Activated CD8-positive, alpha-beta T cell treated with anti-CD3 and anti-CD28 coated beads for 36 hours (primary cell): ENCODE measurements at regions not wholly inside any gene's neighbourhood (a gene's known extent, or its start where the extent isn't known, plus 50 kb on each side); places are given as distances from the start of the nearest gene placed in this dataset.

Source experiments
- ATAC-seq: fragments of 200-7000 bp; cut with Tn5 transposase; one replicate; pipeline ENCODE4 v1.10.0; 2021; ENCODE audit warnings: mild to moderate bottlenecking, moderate library complexity
- CTCF ChIA-PET: fragments of 350-600 bp; sonication (Branson Sonifier 250); formaldehyde crosslinking; loops from one replicate; lab custom pipeline; 2021; ENCODE audit warnings: antibody characterized with exemption; lab: Charles Lee
- POLR2A ChIA-PET: fragments of 350-600 bp; sonication (Branson Sonifier 250); formaldehyde crosslinking; loops from one replicate; lab custom pipeline; 2021; ENCODE audit warnings: antibody characterized with exemption; lab: Charles Lee
- DNase-seq: peaks from one replicate; pipeline ENCODE4 v3.0.0-alpha.2; 2020
- H3K27ac Mint-ChIP-seq: one replicate; pipeline ENCODE4 v1.8.0; 2021; ENCODE audit warnings: mild to moderate bottlenecking, mixed read lengths
- H3K27me3 Mint-ChIP-seq: one replicate; pipeline ENCODE4 v1.8.0; 2021; ENCODE audit warnings: mixed read lengths
- H3K36me3 Mint-ChIP-seq: one replicate; pipeline ENCODE4 v1.8.0; 2021; ENCODE audit warnings: low read depth, mixed read lengths
- H3K4me1 Mint-ChIP-seq: one replicate; pipeline ENCODE4 v1.8.0; 2021; ENCODE audit warnings: low read depth, mixed read lengths
- H3K4me3 Mint-ChIP-seq: one replicate; pipeline ENCODE4 v1.8.0; 2021; ENCODE audit warnings: mild to moderate bottlenecking, moderate library complexity, mixed read lengths
- H3K9me3 Mint-ChIP-seq: one replicate; pipeline ENCODE4 v1.8.0; 2021; ENCODE audit warnings: mixed read lengths
- CTCF ChIP-seq: fragments of 200-600 bp; IDR thresholded peaks from one replicate; pipeline ENCODE4 v1.8.0; 2022; ENCODE audit warnings: antibody characterized with exemption, mild to moderate bottlenecking
- intact Hi-C: fragments of 100-400 bp; cut with micrococcal nuclease; formaldehyde crosslinking; loops from one replicate; pipeline ENCODE4 v1.10.0; 2022

GRCh38 chr12:107511292-107511691, 174.3 kb upstream of the PWP1 start:
- Mint-ChIP-seq H3K27me3 (no peaks in the 10 kb centered on the region), H3K9me3 (no peaks in the 10 kb centered on the region), H3K4me1 (peaks cover 15% of the 10 kb centered on the region), H3K4me3 (no peak overlapping the region), H3K36me3 (no peaks in the 10 kb centered on the region), H3K27ac (no peak overlapping the region)
- ATAC-seq (no peak), DNase-seq (no peak)
- intact Hi-C loops = no loop called here
- TF ChIP-seq CTCF = no peak
- POLR2A ChIA-PET = no interaction called here
- CTCF ChIA-PET = interaction anchor here (0.7 kb wide), 1 partner anchor 54 kb away, joined by 3 read pairs; no protein-coding TSS in a partner anchor

- no peak for TF ChIP-seq CTCF
- Mint-ChIP-seq H3K27me3 (no peaks in the 10 kb centered on the region), H3K36me3 (no peaks in the 10 kb centered on the region), H3K27ac (no peak overlapping the region), H3K4me3 (no peak overlapping the region), H3K4me1 (peaks cover 15% of the 10 kb centered on the region), H3K9me3 (no peaks in the 10 kb centered on the region)
- DNase-seq (no peak), ATAC-seq (no peak)
- intact Hi-C loops = no loop called here
- ChIA-PET POLR2A (no interaction called here), CTCF (interaction anchor here (0.7 kb wide), 1 partner anchor 52 kb away, joined by 3 read pairs; no protein-coding TSS in a partner anchor)
These were observed 173.2 kb upstream of the PWP1 start for GRCh38 chr12:107512391-107512790.

GRCh38 chr12:107513184-107513583, 172.4 kb upstream of the PWP1 start:
- Mint-ChIP-seq H3K4me3 (no peak overlapping the region), H3K27me3 (no peaks in the 10 kb centered on the region), H3K27ac (no peak overlapping the region), H3K36me3 (no peaks in the 10 kb centered on the region), H3K9me3 (no peaks in the 10 kb centered on the region), H3K4me1 (peaks cover 15% of the 10 kb centered on the region)
- DNase-seq (no peak), ATAC-seq (no peak)
- ChIA-PET CTCF (no interaction called here), POLR2A (no interaction called here)
- TF ChIP-seq CTCF = no peak
- intact Hi-C loops = no loop called here

GRCh38 chr12:107513636-107514400, 171.8 kb upstream of the PWP1 start:
- no peaks in the 10 kb centered on the region for H3K9me3 Mint-ChIP-seq
- no peak overlapping the region for H3K27ac Mint-ChIP-seq
- ChIA-PET CTCF (no interaction called here), POLR2A (no interaction called here)
- ATAC-seq = no peak
- H3K4me1 Mint-ChIP-seq = peaks cover 15% of the 10 kb centered on the region
- H3K4me3 Mint-ChIP-seq = no peak overlapping the region
- no peaks in the 10 kb centered on the region for H3K27me3 Mint-ChIP-seq
- no peak for DNase-seq
- TF ChIP-seq CTCF = no peak
- no peaks in the 10 kb centered on the region for H3K36me3 Mint-ChIP-seq
- intact Hi-C loops = no loop called here

GRCh38 chr12:107514887-107515445, 170.6 kb upstream of the PWP1 start:
- no peak overlapping the region for H3K4me3 Mint-ChIP-seq
- ATAC-seq = no peak
- peaks cover 15% of the 10 kb centered on the region for H3K4me1 Mint-ChIP-seq
- ChIA-PET CTCF (interaction anchor here (1.3 to 1.4 kb wide), 2 partner anchors 95 to 383 kb away, joined by 3 to 4 read pairs; no protein-coding TSS in a partner anchor), POLR2A (interaction anchor here (0.8 kb wide), 1 partner anchor 39 kb away, joined by 3 read pairs; no protein-coding TSS in a partner anchor)
- no peaks in the 10 kb centered on the region for H3K9me3 Mint-ChIP-seq
- no peak for DNase-seq
- no peak for TF ChIP-seq CTCF
- H3K27ac Mint-ChIP-seq = peak overlapping the region; percentile 80
- H3K36me3 Mint-ChIP-seq = peaks cover 6% of the 10 kb centered on the region
- H3K27me3 Mint-ChIP-seq = no peaks in the 10 kb centered on the region
- intact Hi-C loops = no loop called here
